ENCODE measurements at regions not wholly inside any gene's neighbourhood (a gene's known extent, or its start where the extent isn't known, plus 50 kb on each side); places are given as distances from the start of the nearest gene placed in this dataset.

- no peak for TF ChIP-seq CTCF (IDR thresholded peaks at IDR 0.05)
- no peak for TF ChIP-seq POLR2AphosphoS5 (IDR thresholded peaks at IDR 0.05)
Measured at GRCh38 chr14:61203081-61203753, 77.9 kb downstream of the TMEM30B start.

Data from upper lobe of left lung (tissue), 4 donors.